Prostate gland (tissue), 2 donors: ENCODE measurements at regions not wholly inside any gene's neighbourhood (a gene's known extent, or its start where the extent isn't known, plus 50 kb on each side); places are given as distances from the start of the nearest gene placed in this dataset.
"Not testable (repeated sequence)": the region's sequence is repeated elsewhere in the genome, so short reads cannot be mapped to it uniquely, and the experiment has no call there.

Experiments
- DNase-seq: peaks from one replicate; pipeline ENCODE4 v3.0.0-alpha.2; 2019; ENCODE audit warnings: low spot score
- H3K27ac ChIP-seq, 2 donors: fragments of 200-600 bp; sonication (generic); 2 replicates each; pipeline ENCODE4 v1.5.1; 2017 to 2019
- H3K27me3 ChIP-seq: fragments of 200-600 bp; sonication (generic); replicated peaks from 2 replicates; pipeline ENCODE4 v1.5.1; 2019; ENCODE audit not compliant: insufficient read depth
- H3K36me3 ChIP-seq, 2 donors: fragments of 200-600 bp; sonication (generic); 1 replicate in 1 of 2; 2 replicates in 1 of 2; pipeline versions ENCODE4 v1.5.1 to v1.8.1; 2017 to 2019
- H3K4me1 ChIP-seq: fragments of 200-600 bp; sonication (generic); replicated peaks from 2 replicates; pipeline ENCODE4 v1.5.1; 2019
- H3K4me3 ChIP-seq, 2 donors: fragments of 200-600 bp; sonication (generic); 2 replicates each; pipeline ENCODE4 v1.5.1; 2017 to 2019
- H3K9me3 ChIP-seq: fragments of 200-600 bp; sonication (generic); 2 replicates; pipeline ENCODE4 v1.5.1; 2017
- CTCF ChIP-seq, 4 experiments: fragments of 200-600 bp in 2 of 4; fragments of 450-650 bp in 2 of 4; sonication (generic) in 2 of 4; IDR thresholded peaks; 1 replicate in 3 of 4; 2 replicates in 1 of 4; pipeline ENCODE4 v1.5.1; 2016 to 2019; ENCODE audit warnings: antibody characterized with exemption in 4 of 4, mild to moderate bottlenecking in 2 of 4, moderate library complexity in 2 of 4
- POLR2A ChIP-seq: fragments of 450-650 bp; IDR thresholded peaks from one replicate; pipeline ENCODE4 v1.6.1; 2016; ENCODE audit warnings: antibody characterized with exemption, mild to moderate bottlenecking
- POLR2AphosphoS5 ChIP-seq: sonication (generic); formaldehyde crosslinking; IDR thresholded peaks from one replicate; pipeline ENCODE4 v1.6.1; 2017; ENCODE audit warnings: antibody characterized with exemption
- WGBS: methylation state at CpG from one replicate; pipeline ENCODE4 v1.1.5; 2018; 5-methylcytosine and 5-hydroxymethylcytosine counted together
- intact Hi-C: fragments of 100-400 bp; cut with DNase I; formaldehyde crosslinking; loops from one replicate; pipeline ENCODE4 v1.14.2; 2022

GRCh38 chr7:12839508-12840153 lies 152.2 kb downstream of the ARL4A start:
- Histone ChIP-seq H3K36me3 (no peaks in the 10 kb centered on the region), H3K4me3 (no peak overlapping the region), H3K4me1 (no peaks in the 10 kb centered on the region), H3K27me3 (no peaks in the 10 kb centered on the region), H3K9me3 (no peaks in the 10 kb centered on the region), H3K27ac (no peak overlapping the region)
- intact Hi-C loops: no loop called here
- 78% methylated on average over 10 of the region's 11 CpGs for WGBS
- no peak for DNase-seq
- TF ChIP-seq POLR2AphosphoS5 (no peak), POLR2A (no peak), CTCF (IDR thresholded peaks at IDR 0.05) (no peak)

- H3K4me1 ChIP-seq, H3K27ac ChIP-seq, intact Hi-C loops, H3K9me3 ChIP-seq, H3K4me3 ChIP-seq, H3K27me3 ChIP-seq, DNase-seq, H3K36me3 ChIP-seq: not testable (repeated sequence)
Observed at GRCh38 chr7:12844732-12845131, 157.3 kb downstream of the ARL4A start.

GRCh38 chr7:12847001-12847400 lies 159.6 kb downstream of the ARL4A start:
- no peaks in the 10 kb centered on the region for H3K27me3 ChIP-seq
- no peaks in the 10 kb centered on the region for H3K9me3 ChIP-seq
- intact Hi-C loops: no loop called here
- H3K4me3 ChIP-seq: no peak overlapping the region
- TF ChIP-seq CTCF (IDR thresholded peaks at IDR 0.05) (no peak), POLR2AphosphoS5 (no peak), POLR2A (no peak)
- H3K4me1 ChIP-seq: no peaks in the 10 kb centered on the region
- no peak for DNase-seq
- H3K27ac ChIP-seq: no peak overlapping the region
- no peaks in the 10 kb centered on the region for H3K36me3 ChIP-seq
- 91% methylated on average over 1 of the region's 1 CpG for WGBS

GRCh38 chr7:12851142-12851541 lies 163.7 kb downstream of the ARL4A start:
- intact Hi-C loops: no loop called here
- H3K36me3 ChIP-seq: no peaks in the 10 kb centered on the region
- H3K4me1 ChIP-seq: no peaks in the 10 kb centered on the region
- TF ChIP-seq POLR2AphosphoS5 (no peak), POLR2A (no peak), CTCF (IDR thresholded peaks at IDR 0.05) (no peak)
- no peaks in the 10 kb centered on the region for H3K9me3 ChIP-seq
- DNase-seq: no peak
- 40% methylated on average over 3 of the region's 3 CpGs for WGBS
- no peak overlapping the region for H3K4me3 ChIP-seq
- no peaks in the 10 kb centered on the region for H3K27me3 ChIP-seq
- H3K27ac ChIP-seq: no peak overlapping the region

- DNase-seq: no peak
- Histone ChIP-seq H3K27me3 (no peaks in the 10 kb centered on the region), H3K4me3 (no peak overlapping the region), H3K9me3 (no peaks in the 10 kb centered on the region), H3K27ac (no peak overlapping the region), H3K4me1 (no peaks in the 10 kb centered on the region), H3K36me3 (no peaks in the 10 kb centered on the region)
- intact Hi-C loops: no loop called here
- TF ChIP-seq CTCF (IDR thresholded peaks at IDR 0.05): no peak
- TF ChIP-seq POLR2A: no peak
- TF ChIP-seq POLR2AphosphoS5: no peak
- 95% methylated on average over 3 of the region's 3 CpGs for WGBS
Observed at GRCh38 chr7:12851841-12852240, 164.4 kb downstream of the ARL4A start.
